ENCODE measurements at regions not wholly inside any gene's neighbourhood (a gene's known extent, or its start where the extent isn't known, plus 50 kb on each side); places are given as distances from the start of the nearest gene placed in this dataset.

- DNase-seq (ENCODE audit: extremely low spot score), result no peak
- TF ChIP-seq, protein P1, sequence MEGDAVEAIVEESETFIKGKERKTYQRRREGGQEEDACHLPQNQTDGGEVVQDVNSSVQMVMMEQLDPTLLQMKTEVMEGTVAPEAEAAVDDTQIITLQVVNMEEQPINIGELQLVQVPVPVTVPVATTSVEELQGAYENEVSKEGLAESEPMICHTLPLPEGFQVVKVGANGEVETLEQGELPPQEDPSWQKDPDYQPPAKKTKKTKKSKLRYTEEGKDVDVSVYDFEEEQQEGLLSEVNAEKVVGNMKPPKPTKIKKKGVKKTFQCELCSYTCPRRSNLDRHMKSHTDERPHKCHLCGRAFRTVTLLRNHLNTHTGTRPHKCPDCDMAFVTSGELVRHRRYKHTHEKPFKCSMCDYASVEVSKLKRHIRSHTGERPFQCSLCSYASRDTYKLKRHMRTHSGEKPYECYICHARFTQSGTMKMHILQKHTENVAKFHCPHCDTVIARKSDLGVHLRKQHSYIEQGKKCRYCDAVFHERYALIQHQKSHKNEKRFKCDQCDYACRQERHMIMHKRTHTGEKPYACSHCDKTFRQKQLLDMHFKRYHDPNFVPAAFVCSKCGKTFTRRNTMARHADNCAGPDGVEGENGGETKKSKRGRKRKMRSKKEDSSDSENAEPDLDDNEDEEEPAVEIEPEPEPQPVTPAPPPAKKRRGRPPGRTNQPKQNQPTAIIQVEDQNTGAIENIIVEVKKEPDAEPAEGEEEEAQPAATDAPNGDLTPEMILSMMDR (IDR thresholded peaks at IDR 0.05; ENCODE audit: control extremely low read depth, extremely low read depth, low read depth, missing control alignments), result no peak
- CTCF ChIA-PET, result no interaction called here
- POLR2A ChIA-PET, result no interaction called here
These were observed 2228.4 kb downstream of the TP53TG3F start for GRCh38 chr16:35687781-35688180.

DNA sequence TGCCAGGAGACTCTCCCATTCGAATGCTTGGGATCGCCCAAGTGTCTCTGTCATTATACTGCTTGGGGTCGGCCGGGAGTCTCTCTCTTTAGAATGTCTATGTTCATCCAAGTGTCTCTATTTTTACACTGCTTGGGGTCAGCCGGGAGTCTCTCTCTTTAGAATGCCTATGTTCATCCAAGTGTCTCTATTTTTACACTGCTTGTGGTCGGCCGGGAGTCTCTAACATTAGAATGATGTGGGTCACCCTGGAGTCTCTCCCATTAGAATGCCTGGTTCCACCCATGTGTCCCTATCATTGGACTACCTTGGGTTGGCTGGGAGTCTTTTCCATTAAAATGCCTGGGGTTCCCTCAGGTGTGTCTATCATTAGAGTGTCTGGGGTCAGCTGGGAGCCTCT, 2230.4 kb downstream of the TP53TG3F start:
- CTCF ChIA-PET, result no interaction called here
- POLR2A ChIA-PET, result no interaction called here
- TF ChIP-seq, protein P1 (IDR thresholded peaks at IDR 0.05; ENCODE audit: control extremely low read depth, extremely low read depth, low read depth, missing control alignments), result no peak
- no peak for DNase-seq (ENCODE audit: extremely low spot score)

DNA sequence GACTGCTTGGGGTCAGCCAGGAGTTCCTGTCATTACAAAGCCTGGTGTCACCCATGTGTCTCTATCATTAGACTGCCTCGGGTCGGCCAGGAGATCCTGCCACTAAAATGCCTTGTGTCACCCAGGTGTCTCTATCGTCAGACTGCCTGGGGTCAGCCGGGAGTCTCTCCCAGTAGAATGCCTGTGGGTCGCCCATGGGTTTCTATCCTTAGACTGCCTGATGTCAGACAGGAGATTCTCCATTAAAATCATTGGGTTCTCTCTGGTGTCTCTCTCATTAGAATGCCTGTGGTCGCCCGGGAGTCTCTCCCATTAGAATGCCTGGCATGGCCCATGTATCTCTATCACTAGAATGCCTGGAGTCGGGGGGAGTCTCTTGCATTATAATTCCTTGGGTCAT, 2231.0 kb downstream of the TP53TG3F start:
- TF ChIP-seq, protein P1 (IDR thresholded peaks at IDR 0.05; ENCODE audit: control extremely low read depth, extremely low read depth, low read depth, missing control alignments), result no peak
- CTCF ChIA-PET, result no interaction called here
- POLR2A ChIA-PET, result no interaction called here

DNA sequence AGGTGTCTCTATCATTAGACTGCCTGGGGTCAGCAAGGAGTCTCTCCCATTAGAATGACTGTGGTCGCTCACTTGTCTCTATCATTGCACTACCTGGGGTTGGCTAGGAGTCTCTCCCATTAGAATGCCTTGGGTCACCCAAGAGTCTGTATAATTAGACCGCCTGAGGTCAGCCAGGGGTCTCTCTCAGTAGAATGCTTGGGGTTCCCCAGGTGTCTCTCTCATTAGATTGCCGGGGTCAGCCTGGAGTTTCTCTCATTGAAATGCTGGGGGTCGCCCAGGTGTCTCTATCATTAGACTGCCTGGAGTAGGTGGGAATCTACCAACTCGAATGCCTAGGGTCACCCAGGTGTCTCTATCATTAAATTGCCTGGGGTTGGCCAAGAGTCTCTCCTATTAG, 2231.6 kb downstream of the TP53TG3F start:
- CTCF ChIA-PET, result no interaction called here
- POLR2A ChIA-PET, result no interaction called here
- TF ChIP-seq, protein P1 (IDR thresholded peaks at IDR 0.05; ENCODE audit: control extremely low read depth, extremely low read depth, low read depth, missing control alignments), result no peak
- DNase-seq (ENCODE audit: extremely low spot score), result no peak

More for the DNA sequence above, 2231.0 kb downstream of the TP53TG3F start:
- no peak for DNase-seq (ENCODE audit: extremely low spot score)

DNA sequence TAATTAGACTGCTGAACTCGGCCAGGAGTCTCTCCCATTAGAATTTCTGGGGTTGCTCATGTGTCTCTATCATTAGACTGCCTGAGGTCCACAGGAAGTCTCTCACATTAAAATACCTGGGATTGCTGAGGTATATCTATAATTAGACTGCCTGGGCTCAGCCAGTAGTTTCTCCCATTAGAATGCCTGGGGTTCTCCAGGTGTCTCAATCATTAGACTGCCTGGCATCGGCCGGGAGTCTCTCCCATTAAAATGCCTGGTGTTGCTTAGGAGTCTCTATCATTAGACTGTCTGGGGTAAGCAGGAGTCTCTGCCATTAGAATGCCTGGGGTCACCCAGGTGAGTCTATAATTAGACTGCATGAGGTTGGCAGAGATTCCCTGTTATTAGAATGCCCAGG, 2233.4 kb downstream of the TP53TG3F start:
- CTCF ChIA-PET, result no interaction called here
- TF ChIP-seq, protein P1 (IDR thresholded peaks at IDR 0.05; ENCODE audit: control extremely low read depth, extremely low read depth, low read depth, missing control alignments), result no peak
- POLR2A ChIA-PET, result no interaction called here
- no peak for DNase-seq (ENCODE audit: extremely low spot score)

- TF ChIP-seq, protein P1 (IDR thresholded peaks at IDR 0.05; ENCODE audit: control extremely low read depth, extremely low read depth, low read depth, missing control alignments), result no peak
- ChIA-PET POLR2A (no interaction called here), CTCF (no interaction called here)
- DNase-seq (ENCODE audit: extremely low spot score), result no peak
These were observed 2247.5 kb downstream of the TP53TG3F start for GRCh38 chr16:35706901-35707300.

DNA sequence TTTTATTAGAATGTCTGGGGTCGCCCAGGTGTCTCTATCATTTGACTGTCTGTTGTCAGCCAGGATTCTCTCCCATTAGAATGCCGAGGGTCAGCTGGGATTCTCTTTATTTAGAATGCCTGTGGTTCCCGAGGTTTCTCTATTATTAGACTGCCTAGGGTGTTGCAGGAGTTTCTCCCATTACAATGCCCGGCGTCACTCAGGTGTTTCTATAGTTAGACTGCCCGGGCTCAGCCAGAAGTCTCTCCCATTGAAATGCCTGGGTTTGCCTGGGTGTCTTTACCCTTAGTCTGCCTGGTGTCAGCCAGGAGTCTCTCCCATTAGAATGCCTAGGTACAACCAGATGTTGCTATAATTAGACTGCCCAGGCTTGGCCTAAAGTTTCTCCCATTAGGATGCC, 2252.0 kb downstream of the TP53TG3F start:
- CTCF ChIA-PET, result interaction anchor here (1.4 kb wide), 1 partner anchor 33 kb away, joined by 3 read pairs; no protein-coding TSS in a partner anchor
- POLR2A ChIA-PET, result no interaction called here
- TF ChIP-seq, protein P1 (IDR thresholded peaks at IDR 0.05; ENCODE audit: control extremely low read depth, extremely low read depth, low read depth, missing control alignments), result no peak
- DNase-seq (ENCODE audit: extremely low spot score), result no peak
